Body of pancreas (tissue), 4 donors: ENCODE measurements at regions not wholly inside any gene's neighbourhood (a gene's known extent, or its start where the extent isn't known, plus 50 kb on each side); places are given as distances from the start of the nearest gene placed in this dataset.

Experiments
- POLR2A ChIP-seq, 3 donors: fragments of 450-650 bp; IDR thresholded peaks; one replicate each; pipeline ENCODE4 v1.6.1; 2016; ENCODE audit warnings: antibody characterized with exemption in 3 of 3, mild to moderate bottlenecking in 2 of 3
- TF ChIP-seq, protein P1 (sequence below), 7 experiments: fragments of 450-650 bp in 4 of 7; fragments of 200-600 bp in 3 of 7; sonication (generic) in 3 of 7; IDR thresholded peaks; one replicate each; pipeline ENCODE4 v1.5.1; 2016 to 2019; ENCODE audit warnings: antibody characterized with exemption in 7 of 7

DNA sequence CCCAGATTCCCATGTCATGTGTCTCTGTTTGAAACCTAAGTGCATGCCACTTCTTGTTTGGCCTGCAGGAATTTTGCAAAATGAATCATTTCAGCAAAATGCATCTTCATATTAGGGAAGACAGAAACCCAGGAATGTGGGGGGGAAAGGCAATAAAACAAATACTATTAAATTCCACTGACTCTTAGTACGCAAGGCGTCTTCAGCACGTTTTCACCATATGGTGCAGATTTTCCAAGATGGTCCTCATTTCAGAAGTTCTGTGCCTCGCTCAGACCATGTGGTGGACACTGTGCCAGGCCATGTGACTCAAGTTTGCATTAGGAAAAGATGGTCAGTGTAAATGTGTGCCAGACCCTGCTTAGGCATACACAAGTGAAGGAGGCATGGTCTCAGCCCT is 184.0 kb downstream of the ACTL7B start:
- TF ChIP-seq, protein P1, sequence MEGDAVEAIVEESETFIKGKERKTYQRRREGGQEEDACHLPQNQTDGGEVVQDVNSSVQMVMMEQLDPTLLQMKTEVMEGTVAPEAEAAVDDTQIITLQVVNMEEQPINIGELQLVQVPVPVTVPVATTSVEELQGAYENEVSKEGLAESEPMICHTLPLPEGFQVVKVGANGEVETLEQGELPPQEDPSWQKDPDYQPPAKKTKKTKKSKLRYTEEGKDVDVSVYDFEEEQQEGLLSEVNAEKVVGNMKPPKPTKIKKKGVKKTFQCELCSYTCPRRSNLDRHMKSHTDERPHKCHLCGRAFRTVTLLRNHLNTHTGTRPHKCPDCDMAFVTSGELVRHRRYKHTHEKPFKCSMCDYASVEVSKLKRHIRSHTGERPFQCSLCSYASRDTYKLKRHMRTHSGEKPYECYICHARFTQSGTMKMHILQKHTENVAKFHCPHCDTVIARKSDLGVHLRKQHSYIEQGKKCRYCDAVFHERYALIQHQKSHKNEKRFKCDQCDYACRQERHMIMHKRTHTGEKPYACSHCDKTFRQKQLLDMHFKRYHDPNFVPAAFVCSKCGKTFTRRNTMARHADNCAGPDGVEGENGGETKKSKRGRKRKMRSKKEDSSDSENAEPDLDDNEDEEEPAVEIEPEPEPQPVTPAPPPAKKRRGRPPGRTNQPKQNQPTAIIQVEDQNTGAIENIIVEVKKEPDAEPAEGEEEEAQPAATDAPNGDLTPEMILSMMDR (IDR thresholded peaks at IDR 0.05) = no peak
- TF ChIP-seq POLR2A (IDR thresholded peaks at IDR 0.05) = no peak
